AG10803 (cell line): ENCODE measurements at regions not wholly inside any gene's neighbourhood (a gene's known extent, or its start where the extent isn't known, plus 50 kb on each side); places are given as distances from the start of the nearest gene placed in this dataset.

Experiments used
- DNase-seq: peaks from one replicate; pipeline ENCODE4 v3.0.0; 2010; ENCODE audit warnings: low read depth
- H3K4me3 ChIP-seq: 2 replicates; pipeline ENCODE4 v1.5.1; 2011; ENCODE audit warnings: mild to moderate bottlenecking, low read length, control low read depth
- TF ChIP-seq, protein P1 (sequence below): conservative IDR thresholded peaks from 2 replicates; pipeline ENCODE4 v1.5.1; 2011; ENCODE audit warnings: mild to moderate bottlenecking, low read length, control low read depth, inconsistent platforms

DNA sequence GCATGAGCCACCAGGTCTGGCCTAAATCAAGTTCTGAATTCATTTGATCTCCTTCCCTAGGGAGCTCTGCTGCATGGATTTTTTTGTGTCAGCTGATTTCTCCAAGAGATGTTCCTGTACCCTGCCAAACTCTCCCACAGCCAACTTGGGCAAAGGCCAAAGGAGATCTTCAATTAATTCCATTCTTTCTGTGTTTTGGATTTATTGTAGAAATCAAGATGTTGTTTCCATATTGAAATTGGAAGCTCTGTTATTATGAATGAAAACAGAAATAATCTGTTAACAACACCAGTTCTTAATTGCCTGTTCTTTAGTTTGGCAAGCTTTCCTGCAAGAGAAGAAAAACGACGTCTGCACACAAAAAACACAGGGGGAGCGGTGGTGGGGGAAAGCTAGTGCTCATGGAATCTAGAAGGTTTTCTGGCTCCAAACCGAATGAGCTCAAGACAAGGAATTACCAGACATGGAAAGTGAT, 86.5 kb upstream of the ABCC4 start:
- H3K4me3 ChIP-seq, result no peak overlapping the region
- TF ChIP-seq, protein P1, sequence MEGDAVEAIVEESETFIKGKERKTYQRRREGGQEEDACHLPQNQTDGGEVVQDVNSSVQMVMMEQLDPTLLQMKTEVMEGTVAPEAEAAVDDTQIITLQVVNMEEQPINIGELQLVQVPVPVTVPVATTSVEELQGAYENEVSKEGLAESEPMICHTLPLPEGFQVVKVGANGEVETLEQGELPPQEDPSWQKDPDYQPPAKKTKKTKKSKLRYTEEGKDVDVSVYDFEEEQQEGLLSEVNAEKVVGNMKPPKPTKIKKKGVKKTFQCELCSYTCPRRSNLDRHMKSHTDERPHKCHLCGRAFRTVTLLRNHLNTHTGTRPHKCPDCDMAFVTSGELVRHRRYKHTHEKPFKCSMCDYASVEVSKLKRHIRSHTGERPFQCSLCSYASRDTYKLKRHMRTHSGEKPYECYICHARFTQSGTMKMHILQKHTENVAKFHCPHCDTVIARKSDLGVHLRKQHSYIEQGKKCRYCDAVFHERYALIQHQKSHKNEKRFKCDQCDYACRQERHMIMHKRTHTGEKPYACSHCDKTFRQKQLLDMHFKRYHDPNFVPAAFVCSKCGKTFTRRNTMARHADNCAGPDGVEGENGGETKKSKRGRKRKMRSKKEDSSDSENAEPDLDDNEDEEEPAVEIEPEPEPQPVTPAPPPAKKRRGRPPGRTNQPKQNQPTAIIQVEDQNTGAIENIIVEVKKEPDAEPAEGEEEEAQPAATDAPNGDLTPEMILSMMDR, result no peak

DNA sequence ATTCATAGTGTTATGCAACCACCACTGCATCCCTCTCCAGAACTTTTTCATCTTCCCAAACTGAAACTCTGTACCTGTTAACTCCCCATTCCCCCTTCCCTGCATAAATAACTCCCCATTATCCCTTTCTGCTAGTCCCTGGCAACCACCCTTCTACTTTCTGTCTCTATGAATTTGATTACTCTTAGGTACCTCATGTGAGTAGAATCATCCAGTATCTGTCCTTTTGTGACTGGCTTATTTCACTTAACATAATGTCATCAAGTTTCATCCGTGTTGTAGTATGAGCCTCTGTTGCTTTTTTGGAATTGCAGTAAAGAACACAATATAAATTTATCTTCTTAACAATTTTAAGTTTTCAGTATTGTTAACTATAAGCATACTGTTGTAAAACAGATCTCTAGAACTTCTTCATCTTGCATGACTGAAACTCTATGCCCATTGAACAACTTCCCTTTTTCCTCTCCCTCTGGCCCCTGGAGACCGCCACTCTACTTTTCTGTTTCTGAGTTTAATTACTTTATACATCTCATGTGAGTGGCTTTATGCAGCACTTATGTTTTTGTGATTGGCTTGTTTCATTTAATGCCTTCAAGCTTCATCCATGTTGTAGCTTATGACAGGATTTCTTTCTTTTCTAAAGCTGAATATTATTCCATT, 87.3 kb upstream of the ABCC4 start:
- no peak for DNase-seq
- TF ChIP-seq, protein P1, result no peak
- no peak overlapping the region for H3K4me3 ChIP-seq

More for the DNA sequence above, 86.5 kb upstream of the ABCC4 start:
- DNase-seq, result peak; percentile 46

DNA sequence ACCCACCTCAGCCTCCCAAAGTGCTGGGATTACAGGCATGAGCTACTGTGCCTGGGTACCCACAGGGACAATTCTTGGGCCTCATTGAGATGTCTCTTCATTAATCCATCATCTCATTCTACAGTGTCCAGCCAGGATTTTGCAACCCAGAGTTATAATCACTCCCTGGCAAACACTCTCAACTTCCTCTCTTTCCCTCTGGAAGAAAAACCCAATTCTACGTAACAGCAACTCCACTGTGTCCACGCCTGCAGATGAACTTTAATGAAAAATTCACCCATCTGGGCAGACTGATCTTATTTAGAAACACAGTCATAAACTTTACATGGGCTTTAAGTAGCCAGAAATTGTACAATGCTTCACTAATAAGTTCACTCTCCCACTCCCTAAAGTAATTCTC, 90.1 kb upstream of the ABCC4 start:
- TF ChIP-seq, protein P1, result no peak
- H3K4me3 ChIP-seq, result no peak overlapping the region
- DNase-seq, result peak; percentile 6

DNA sequence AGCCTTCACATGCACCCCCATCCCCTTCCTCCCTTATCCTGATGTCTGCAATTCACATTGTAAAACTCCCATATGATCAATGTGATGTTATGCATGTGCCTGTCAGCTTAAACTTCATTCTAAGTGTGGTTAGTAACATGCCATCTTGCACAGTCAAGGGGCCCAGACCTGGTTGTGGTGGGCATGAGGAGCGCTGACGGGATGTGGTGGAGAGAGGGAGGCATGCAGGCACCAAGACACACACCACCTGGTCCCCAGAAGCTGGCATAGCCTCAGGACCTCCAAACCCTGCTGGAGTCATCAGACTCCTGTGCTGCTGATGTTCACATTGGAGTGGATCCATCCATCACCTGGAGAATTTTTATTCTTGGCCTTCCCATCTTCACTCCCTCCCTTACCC, 90.5 kb upstream of the ABCC4 start:
- TF ChIP-seq, protein P1, result no peak
- DNase-seq, result no peak
- H3K4me3 ChIP-seq, result no peak overlapping the region

DNA sequence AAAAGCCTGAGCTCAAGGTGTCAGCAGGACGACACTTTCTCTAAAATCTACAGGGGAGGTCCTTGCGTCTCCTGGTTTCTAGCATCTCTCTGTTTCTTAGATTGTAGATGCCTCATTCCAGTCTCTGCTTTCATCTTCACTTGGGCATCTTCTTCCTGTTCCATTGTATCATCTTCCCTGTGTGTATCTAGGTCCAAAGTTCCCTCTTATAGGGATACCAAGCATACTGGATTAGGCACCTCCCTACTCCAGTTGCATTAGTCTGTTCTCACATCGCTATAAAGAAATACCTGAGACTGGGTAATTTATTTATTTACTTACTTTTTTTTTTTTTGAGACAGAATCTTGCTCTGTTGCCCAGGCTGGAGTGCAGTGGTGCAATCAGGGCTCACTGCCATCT, 91.3 kb upstream of the ABCC4 start:
- TF ChIP-seq, protein P1, result no peak
- no peak for DNase-seq
- H3K4me3 ChIP-seq, result no peak overlapping the region

DNA sequence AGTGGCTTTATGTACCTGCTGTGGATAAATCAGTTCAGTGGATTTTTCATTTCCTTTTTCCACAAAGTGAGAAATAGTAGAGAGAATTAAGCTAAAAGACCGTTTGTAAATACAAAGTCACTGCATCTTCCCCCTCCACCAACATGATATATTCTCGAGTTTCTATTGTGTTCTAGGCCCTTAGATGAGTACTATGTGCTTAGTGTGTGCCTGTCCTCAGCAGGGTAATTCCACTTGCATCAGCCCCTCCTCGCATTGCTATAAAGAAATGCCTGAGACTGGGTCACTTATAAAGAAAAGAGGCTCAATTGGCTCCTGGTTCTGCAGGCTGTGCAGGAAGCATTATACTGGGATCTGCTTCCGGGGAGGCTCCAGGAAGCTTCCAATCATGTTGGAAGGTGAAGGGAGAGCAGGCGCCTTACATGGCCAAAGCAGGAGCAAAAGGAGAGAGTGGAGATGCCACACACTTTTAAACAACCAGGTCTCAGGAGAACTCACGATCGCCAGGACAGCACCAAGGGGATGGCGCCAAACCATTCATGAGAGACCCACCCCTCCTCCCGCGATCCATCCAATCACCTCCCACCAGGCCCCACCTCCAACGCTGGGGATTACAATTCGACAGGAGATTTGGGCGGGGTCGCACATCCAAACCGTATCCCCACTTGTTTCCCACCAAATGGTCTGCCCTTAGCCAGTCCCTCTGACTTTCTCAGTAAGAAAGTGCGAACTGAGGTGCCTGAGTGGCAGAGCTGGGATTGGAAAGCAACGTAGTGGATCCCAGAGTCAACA, 102.3 kb upstream of the ABCC4 start:
- peak overlapping the region; percentile 60 for H3K4me3 ChIP-seq
- no peak for DNase-seq
- TF ChIP-seq, protein P1, result no peak
